Peyer's patch (tissue), 4 donors: ENCODE measurements at regions not wholly inside any gene's neighbourhood (a gene's known extent, or its start where the extent isn't known, plus 50 kb on each side); places are given as distances from the start of the nearest gene placed in this dataset.

Experiments
- CTCF ChIP-seq, 6 experiments: fragments of 450-650 bp in 4 of 6; fragments of 200-600 bp in 2 of 6; sonication (generic) in 1 of 6; IDR thresholded peaks; one replicate each; pipeline ENCODE4 v1.5.1; 2017 to 2019; ENCODE audit warnings: antibody characterized with exemption in 6 of 6, mild to moderate bottlenecking in 3 of 6, moderate library complexity in 1 of 6
- POLR2A ChIP-seq, 2 donors: fragments of 450-650 bp; IDR thresholded peaks; one replicate each; pipeline ENCODE4 v1.5.1; 2017; ENCODE audit warnings: antibody characterized with exemption in 2 of 2, mild to moderate bottlenecking in 2 of 2, moderate library complexity in 2 of 2

- no peak for TF ChIP-seq CTCF (IDR thresholded peaks at IDR 0.05)
- no peak for TF ChIP-seq POLR2A (IDR thresholded peaks at IDR 0.05)
Observed at GRCh38 chr6:73965539-73966029, 269.6 kb downstream of the CD109 start.
